ENCODE measurements at regions not wholly inside any gene's neighbourhood (a gene's known extent, or its start where the extent isn't known, plus 50 kb on each side); places are given as distances from the start of the nearest gene placed in this dataset.

DNA sequence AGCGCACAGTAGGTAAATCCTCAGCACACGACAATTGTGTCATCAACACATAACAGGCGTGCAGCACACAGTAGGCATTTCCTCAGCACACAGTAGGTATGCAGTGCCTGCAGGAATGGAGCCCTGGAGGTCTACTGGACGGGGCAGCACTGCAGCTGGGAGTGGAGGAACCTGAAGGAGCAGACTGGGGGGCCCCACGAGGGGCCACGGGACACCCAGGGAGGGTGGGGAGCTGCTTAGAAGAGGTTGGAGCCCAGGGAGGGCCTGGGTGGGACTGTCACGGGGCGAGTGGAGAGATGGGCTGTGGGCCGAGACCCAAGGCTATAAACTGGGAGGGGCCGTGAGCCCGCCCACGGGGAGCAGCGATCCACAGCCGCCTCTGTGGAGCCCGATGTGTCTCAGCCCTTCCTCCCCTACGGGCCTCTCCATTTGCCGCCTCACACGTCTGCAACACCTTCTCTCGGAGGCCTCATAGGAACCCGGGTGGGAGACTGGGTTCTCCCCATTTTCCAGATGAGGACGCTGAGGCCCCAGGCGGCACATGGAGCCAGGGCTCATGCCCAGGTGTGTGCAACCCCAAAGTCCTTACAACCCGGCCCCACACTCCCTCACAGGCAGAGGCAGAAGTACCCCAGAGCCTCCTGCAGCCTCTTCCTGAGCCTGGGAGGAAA, 101.5 kb downstream of the MICALL2 start:
- H3K4me1 ChIP-seq, result no peaks in the 10 kb centered on the region
- no peak overlapping the region for H3K4me3 ChIP-seq
- TF ChIP-seq POLR2A (IDR thresholded peaks at IDR 0.05), result no peak
- TF ChIP-seq, protein P1, sequence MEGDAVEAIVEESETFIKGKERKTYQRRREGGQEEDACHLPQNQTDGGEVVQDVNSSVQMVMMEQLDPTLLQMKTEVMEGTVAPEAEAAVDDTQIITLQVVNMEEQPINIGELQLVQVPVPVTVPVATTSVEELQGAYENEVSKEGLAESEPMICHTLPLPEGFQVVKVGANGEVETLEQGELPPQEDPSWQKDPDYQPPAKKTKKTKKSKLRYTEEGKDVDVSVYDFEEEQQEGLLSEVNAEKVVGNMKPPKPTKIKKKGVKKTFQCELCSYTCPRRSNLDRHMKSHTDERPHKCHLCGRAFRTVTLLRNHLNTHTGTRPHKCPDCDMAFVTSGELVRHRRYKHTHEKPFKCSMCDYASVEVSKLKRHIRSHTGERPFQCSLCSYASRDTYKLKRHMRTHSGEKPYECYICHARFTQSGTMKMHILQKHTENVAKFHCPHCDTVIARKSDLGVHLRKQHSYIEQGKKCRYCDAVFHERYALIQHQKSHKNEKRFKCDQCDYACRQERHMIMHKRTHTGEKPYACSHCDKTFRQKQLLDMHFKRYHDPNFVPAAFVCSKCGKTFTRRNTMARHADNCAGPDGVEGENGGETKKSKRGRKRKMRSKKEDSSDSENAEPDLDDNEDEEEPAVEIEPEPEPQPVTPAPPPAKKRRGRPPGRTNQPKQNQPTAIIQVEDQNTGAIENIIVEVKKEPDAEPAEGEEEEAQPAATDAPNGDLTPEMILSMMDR (IDR thresholded peaks at IDR 0.05 in 4 of 5, conservative IDR thresholded peaks at IDR 0.05 in 1 of 5), result no peak
- ATAC-seq (no peak), DNase-seq (no peak)
- in situ Hi-C loops (cut with MboI; ENCODE audit: low sequenced_read_pairs in 4 of 4), result no loop called here
- no peaks in the 10 kb centered on the region for H3K36me3 ChIP-seq
- intact Hi-C loops (cut with DNase I; ENCODE audit: low total_unique reads), result no loop called here
- H3K27me3 ChIP-seq, result peaks cover 33 to 52% (median 45%) of the 10 kb centered on the region in 3 donors
- H3K9me3 ChIP-seq, result no peaks in the 10 kb centered on the region
- H3K27ac ChIP-seq, result no peak overlapping the region

DNA sequence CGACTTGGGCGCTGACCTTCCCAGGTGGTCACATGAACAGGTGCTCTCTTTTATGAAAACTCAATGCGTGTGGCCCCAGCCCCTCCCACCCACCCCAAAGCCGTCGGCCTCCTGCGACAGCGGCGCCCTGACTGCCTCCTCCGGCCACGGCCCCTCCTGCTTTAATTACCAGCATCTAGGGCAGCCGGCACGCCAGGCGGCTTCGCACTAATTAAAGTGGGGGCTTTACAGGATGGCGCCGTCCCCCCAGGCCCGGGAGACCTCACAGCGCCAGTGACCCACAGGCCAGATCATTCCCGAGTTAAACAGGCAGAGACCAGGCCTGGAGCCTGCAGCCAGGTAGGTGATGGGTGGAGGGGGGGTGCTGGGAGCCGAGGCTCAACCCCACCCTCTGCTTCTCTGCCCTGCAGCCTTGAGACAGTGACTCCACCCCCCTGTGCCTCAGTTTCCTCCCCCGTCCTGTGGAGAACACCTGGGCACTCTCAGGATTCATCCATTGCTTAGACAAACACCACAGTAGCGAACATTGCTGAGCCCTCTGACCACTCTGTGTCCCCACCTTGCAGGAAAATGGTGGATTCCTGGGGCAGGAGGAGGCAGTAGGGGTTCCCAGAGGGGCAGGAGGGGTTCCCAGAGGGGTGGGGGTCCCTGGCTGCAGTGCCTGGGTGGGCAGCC, 100.8 kb downstream of the MICALL2 start:
- no peaks in the 10 kb centered on the region for H3K4me1 ChIP-seq
- peaks cover 31 to 55% (median 43%) of the 10 kb centered on the region in 3 donors for H3K27me3 ChIP-seq
- no peak for TF ChIP-seq POLR2A (IDR thresholded peaks at IDR 0.05)
- TF ChIP-seq, protein P1 (IDR thresholded peaks at IDR 0.05 in 4 of 5, conservative IDR thresholded peaks at IDR 0.05 in 1 of 5), result no peak
- in situ Hi-C loops (cut with MboI; ENCODE audit: low sequenced_read_pairs in 4 of 4), result no loop called here
- H3K36me3 ChIP-seq, result no peaks in the 10 kb centered on the region
- ATAC-seq, result no peak
- DNase-seq, result no peak
- H3K9me3 ChIP-seq, result no peaks in the 10 kb centered on the region
- H3K27ac ChIP-seq, result no peak overlapping the region
- intact Hi-C loops (cut with DNase I; ENCODE audit: low total_unique reads), result no loop called here
- no peak overlapping the region for H3K4me3 ChIP-seq

DNA sequence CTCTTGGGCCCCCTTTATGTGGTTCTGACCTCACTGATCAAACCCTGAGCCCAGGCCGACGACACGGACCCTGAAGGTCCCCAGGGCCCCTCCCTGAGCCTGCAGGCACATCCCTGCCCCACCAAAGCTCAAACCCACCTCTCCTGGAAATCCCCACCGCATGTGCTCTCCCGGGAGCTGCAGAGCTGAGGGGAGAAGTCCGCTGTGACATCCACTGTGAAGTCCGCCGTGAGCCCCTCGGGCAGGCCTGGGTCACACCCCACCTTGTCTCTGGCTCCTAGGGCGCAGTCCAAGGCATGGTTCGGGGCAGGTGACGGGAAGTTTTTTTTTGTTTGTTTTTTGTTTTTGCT, 100.2 kb downstream of the MICALL2 start:
- DNase-seq (no peak), ATAC-seq (no peak)
- TF ChIP-seq, protein P1 (IDR thresholded peaks at IDR 0.05 in 4 of 5, conservative IDR thresholded peaks at IDR 0.05 in 1 of 5), result no peak
- TF ChIP-seq POLR2A (IDR thresholded peaks at IDR 0.05), result no peak
- intact Hi-C loops (cut with DNase I; ENCODE audit: low total_unique reads), result no loop called here
- Histone ChIP-seq H3K27me3 (peaks cover 29 to 54% (median 42%) of the 10 kb centered on the region in 3 donors), H3K27ac (no peak overlapping the region), H3K36me3 (no peaks in the 10 kb centered on the region), H3K4me1 (no peaks in the 10 kb centered on the region), H3K9me3 (no peaks in the 10 kb centered on the region), H3K4me3 (no peak overlapping the region)
- in situ Hi-C loops (cut with MboI; ENCODE audit: low sequenced_read_pairs in 4 of 4), result no loop called here

DNA sequence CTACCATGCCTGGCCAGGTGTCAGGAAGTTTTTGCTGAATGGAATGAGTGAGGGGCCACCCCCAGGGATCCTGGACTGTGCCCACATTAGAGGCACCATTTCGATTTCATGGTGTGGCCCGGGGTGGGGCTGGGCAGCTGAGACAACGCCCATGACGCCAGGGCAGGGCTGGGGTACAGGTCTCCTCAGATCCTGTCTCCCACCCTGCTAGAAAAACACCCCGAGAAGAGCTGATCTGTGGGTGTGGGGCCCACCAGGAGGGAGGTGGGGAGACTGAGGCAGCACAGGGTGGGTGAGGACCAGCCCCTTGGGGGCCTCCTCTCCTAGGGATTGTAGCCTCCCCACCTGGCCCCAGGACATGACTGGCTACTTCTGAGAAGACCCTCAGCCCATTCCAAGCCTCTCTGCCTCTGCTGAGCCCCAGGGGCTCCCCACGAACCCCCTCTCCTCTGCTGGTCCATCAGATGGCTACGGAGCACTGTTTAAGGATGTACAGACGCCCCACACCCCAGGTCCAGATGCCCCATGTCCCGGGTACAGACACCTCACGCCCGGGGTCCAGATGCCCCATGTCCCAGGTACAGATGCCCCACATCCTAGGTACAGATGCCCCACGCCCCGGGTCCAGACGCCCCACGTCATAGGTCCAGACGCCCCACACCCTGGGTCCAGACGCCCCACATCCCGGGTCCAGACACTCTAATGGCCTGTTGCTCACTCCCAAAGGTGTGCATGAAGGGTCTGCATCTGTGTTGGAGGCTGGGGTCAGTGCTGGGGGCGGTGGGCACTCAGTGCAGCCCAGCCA, 99.4 kb downstream of the MICALL2 start:
- Histone ChIP-seq H3K4me1 (no peaks in the 10 kb centered on the region), H3K27me3 (peaks cover 24 to 53% (median 34%) of the 10 kb centered on the region in 3 donors), H3K9me3 (no peaks in the 10 kb centered on the region), H3K27ac (no peak overlapping the region), H3K4me3 (no peak overlapping the region), H3K36me3 (no peaks in the 10 kb centered on the region)
- ATAC-seq (no peak), DNase-seq (no peak)
- intact Hi-C loops (cut with DNase I; ENCODE audit: low total_unique reads), result no loop called here
- in situ Hi-C loops (cut with MboI; ENCODE audit: low sequenced_read_pairs in 4 of 4), result no loop called here
- TF ChIP-seq, protein P1 (IDR thresholded peaks at IDR 0.05 in 4 of 5, conservative IDR thresholded peaks at IDR 0.05 in 1 of 5), result no peak
- TF ChIP-seq POLR2A (IDR thresholded peaks at IDR 0.05), result no peak

Data from gastrocnemius medialis (tissue), 4 donors.